ENCODE measurements at regions not wholly inside any gene's neighbourhood (a gene's known extent, or its start where the extent isn't known, plus 50 kb on each side); places are given as distances from the start of the nearest gene placed in this dataset.

- no peak for DNase-seq (ENCODE audit: low read depth)
- CTCF ChIA-PET = interaction anchor here (1.2 kb wide), 2 partner anchors 16 to 274 kb away, joined by 3 to 4 read pairs; no protein-coding TSS in a partner anchor
- no peak overlapping the region for H3K4me3 ChIP-seq (ENCODE audit: low read depth, low read length)
- H3K27me3 ChIP-seq (ENCODE audit: control insufficient read depth, insufficient read depth, low read length) = no peaks in the 10 kb centered on the region
- no peaks in the 10 kb centered on the region for H3K36me3 ChIP-seq (ENCODE audit: control insufficient read depth, insufficient read depth, low read length)
- TF ChIP-seq CTCF (IDR thresholded peaks at IDR 0.05; ENCODE audit: insufficient read depth, low read depth, low read length) = no peak
- POLR2A ChIA-PET = no interaction called here
These were observed 184.0 kb downstream of the TMX1 start for GRCh38 chr14:51424041-51424440.

GRCh38 chr14:51424561-51425251 is 184.7 kb downstream of the TMX1 start:
- DNase-seq (ENCODE audit: low read depth) = no peak
- CTCF ChIA-PET = interaction anchor here (1.2 kb wide), 2 partner anchors 15 to 274 kb away, joined by 3 to 4 read pairs; no protein-coding TSS in a partner anchor

GRCh38 chr14:51428981-51429380 is 188.9 kb downstream of the TMX1 start:
- Histone ChIP-seq H3K27me3 (ENCODE audit: control insufficient read depth, insufficient read depth, low read length) (no peaks in the 10 kb centered on the region), H3K4me3 (ENCODE audit: low read depth, low read length) (no peak overlapping the region), H3K36me3 (ENCODE audit: control insufficient read depth, insufficient read depth, low read length) (no peaks in the 10 kb centered on the region)
- no peak for TF ChIP-seq CTCF (IDR thresholded peaks at IDR 0.05; ENCODE audit: insufficient read depth, low read depth, low read length)
- POLR2A ChIA-PET = no interaction called here
- no peak for DNase-seq (ENCODE audit: low read depth)
- CTCF ChIA-PET = interaction anchor here (1.2 to 1.5 kb wide), 2 partner anchors 8 to 74 kb away, joined by 3 read pairs; no protein-coding TSS in a partner anchor

More at GRCh38 chr14:51424561-51425251, 184.7 kb downstream of the TMX1 start:
- no peak overlapping the region for H3K4me3 ChIP-seq (ENCODE audit: low read depth, low read length)
- H3K36me3 ChIP-seq (ENCODE audit: control insufficient read depth, insufficient read depth, low read length) = no peaks in the 10 kb centered on the region
- POLR2A ChIA-PET = no interaction called here
- no peak for TF ChIP-seq CTCF (IDR thresholded peaks at IDR 0.05; ENCODE audit: insufficient read depth, low read depth, low read length)
- H3K27me3 ChIP-seq (ENCODE audit: control insufficient read depth, insufficient read depth, low read length) = no peaks in the 10 kb centered on the region

GRCh38 chr14:51430079-51430478 is 190.0 kb downstream of the TMX1 start:
- POLR2A ChIA-PET = interaction anchor here (0.7 kb wide), 1 partner anchor 651 kb away, joined by 3 read pairs; no protein-coding TSS in a partner anchor
- Histone ChIP-seq H3K27me3 (ENCODE audit: control insufficient read depth, insufficient read depth, low read length) (no peaks in the 10 kb centered on the region), H3K36me3 (ENCODE audit: control insufficient read depth, insufficient read depth, low read length) (no peaks in the 10 kb centered on the region), H3K4me3 (ENCODE audit: low read depth, low read length) (no peak overlapping the region)
- CTCF ChIA-PET = interaction anchor here (0.7 to 1.5 kb wide), 3 partner anchors 9 to 73 kb away, joined by 3 read pairs; no protein-coding TSS in a partner anchor
- TF ChIP-seq CTCF (IDR thresholded peaks at IDR 0.05; ENCODE audit: insufficient read depth, low read depth, low read length) = no peak
- DNase-seq (ENCODE audit: low read depth) = no peak

- no peak for DNase-seq (ENCODE audit: low read depth)
- TF ChIP-seq CTCF (IDR thresholded peaks at IDR 0.05; ENCODE audit: insufficient read depth, low read depth, low read length) = no peak
- no peaks in the 10 kb centered on the region for H3K27me3 ChIP-seq (ENCODE audit: control insufficient read depth, insufficient read depth, low read length)
- ChIA-PET CTCF (interaction anchor here (0.7 kb wide), 1 partner anchor 39 kb away, joined by 3 read pairs; no protein-coding TSS in a partner anchor), POLR2A (interaction anchor here (0.7 kb wide), 1 partner anchor 651 kb away, joined by 3 read pairs; no protein-coding TSS in a partner anchor)
- H3K36me3 ChIP-seq (ENCODE audit: control insufficient read depth, insufficient read depth, low read length) = no peaks in the 10 kb centered on the region
- no peak overlapping the region for H3K4me3 ChIP-seq (ENCODE audit: low read depth, low read length)
These were observed 190.6 kb downstream of the TMX1 start for GRCh38 chr14:51430633-51431032.

All from BJ (cell line).